Duodenal mucosa (tissue), 2 donors: ENCODE measurements at regions not wholly inside any gene's neighbourhood (a gene's known extent, or its start where the extent isn't known, plus 50 kb on each side); places are given as distances from the start of the nearest gene placed in this dataset.

Source experiments
- H3K27ac ChIP-seq: one replicate; pipeline ENCODE4 v1.7.0; 2013; ENCODE audit warnings: low read depth, low read length
- H3K27me3 ChIP-seq, 2 donors: one replicate each; pipeline ENCODE4 v1.7.0; 2013; ENCODE audit warnings: low read length in 2 of 2, control low read depth in 1 of 2; ENCODE audit not compliant: insufficient read depth in 2 of 2, control insufficient read depth in 1 of 2
- H3K36me3 ChIP-seq, 2 donors: one replicate each; pipeline ENCODE4 v1.7.0; 2013; ENCODE audit warnings: low read length in 2 of 2, control low read depth in 1 of 2; ENCODE audit not compliant: insufficient read depth in 2 of 2, control insufficient read depth in 1 of 2
- H3K4me1 ChIP-seq, 2 donors: one replicate each; pipeline ENCODE4 v1.7.0; 2013; ENCODE audit warnings: low read length in 2 of 2, control low read depth in 1 of 2; ENCODE audit not compliant: insufficient read depth in 2 of 2, control insufficient read depth in 1 of 2
- H3K4me3 ChIP-seq, 2 donors: one replicate each; pipeline ENCODE4 v1.7.0; 2013; ENCODE audit warnings: low read length in 2 of 2, low read depth in 1 of 2
- H3K9ac ChIP-seq, 2 donors: one replicate each; pipeline ENCODE4 v1.7.0; 2013; ENCODE audit warnings: low read length in 2 of 2, low read depth in 1 of 2
- H3K9me3 ChIP-seq, 2 donors: one replicate each; pipeline ENCODE4 v1.7.0; 2013; ENCODE audit warnings: low read length in 2 of 2, control low read depth in 1 of 2; ENCODE audit not compliant: control insufficient read depth in 1 of 2

- H3K27ac ChIP-seq: no peak overlapping the region
- H3K36me3 ChIP-seq: no peaks in the 10 kb centered on the region
- no peak overlapping the region for H3K9ac ChIP-seq
- H3K4me1 ChIP-seq: peaks cover 5 to 6% of the 10 kb centered on the region in 2 donors
- no peaks in the 10 kb centered on the region for H3K9me3 ChIP-seq
- H3K4me3 ChIP-seq: no peak overlapping the region
- no peaks in the 10 kb centered on the region for H3K27me3 ChIP-seq
Observed at GRCh38 chr1:63199706-63200335, 122.5 kb upstream of the FOXD3 start.

DNA sequence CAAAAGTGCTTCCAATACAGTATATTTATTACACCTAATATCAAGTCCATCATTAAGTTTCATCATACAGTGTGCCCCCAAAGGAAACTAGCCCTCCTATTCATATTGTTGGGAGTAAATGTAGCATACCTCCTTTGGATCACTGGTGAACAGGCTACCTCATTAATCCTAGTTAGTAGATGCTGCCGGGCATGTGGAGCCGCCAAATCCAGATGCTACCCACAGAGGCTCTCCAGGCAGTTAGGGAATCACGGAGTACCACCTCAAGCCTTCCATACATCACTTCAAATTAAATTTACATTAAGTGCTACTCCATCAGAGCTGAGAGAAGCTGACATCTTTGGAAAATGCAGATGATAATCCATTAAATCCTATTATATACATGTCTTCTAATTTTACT, 121.7 kb upstream of the FOXD3 start:
- Histone ChIP-seq H3K36me3 (no peaks in the 10 kb centered on the region), H3K9ac (no peak overlapping the region), H3K4me3 (no peak overlapping the region), H3K27ac (no peak overlapping the region), H3K4me1 (peaks cover 5 to 6% of the 10 kb centered on the region in 2 donors), H3K27me3 (no peaks in the 10 kb centered on the region), H3K9me3 (no peaks in the 10 kb centered on the region)

DNA sequence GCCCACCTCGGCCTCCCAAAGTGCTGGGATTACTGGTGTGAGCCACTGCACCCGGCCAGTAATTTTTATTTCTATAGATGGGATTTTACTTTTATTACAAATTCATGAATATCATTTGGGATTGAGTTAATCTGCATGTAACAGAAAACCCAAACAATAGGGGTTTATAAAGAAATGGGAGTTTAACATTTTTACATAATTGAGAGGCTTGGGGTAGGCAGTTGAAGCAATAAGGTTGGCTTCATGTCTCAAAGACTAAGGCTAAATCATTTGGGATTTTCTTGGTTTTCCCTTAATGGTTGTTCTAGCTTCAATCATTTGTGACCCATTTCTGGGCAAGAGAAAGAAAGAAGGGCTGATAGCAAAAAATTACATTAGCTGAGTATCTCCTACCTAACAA, 118.7 kb upstream of the FOXD3 start:
- Histone ChIP-seq H3K4me1 (no peaks in the 10 kb centered on the region), H3K9me3 (no peaks in the 10 kb centered on the region), H3K9ac (no peak overlapping the region)

DNA sequence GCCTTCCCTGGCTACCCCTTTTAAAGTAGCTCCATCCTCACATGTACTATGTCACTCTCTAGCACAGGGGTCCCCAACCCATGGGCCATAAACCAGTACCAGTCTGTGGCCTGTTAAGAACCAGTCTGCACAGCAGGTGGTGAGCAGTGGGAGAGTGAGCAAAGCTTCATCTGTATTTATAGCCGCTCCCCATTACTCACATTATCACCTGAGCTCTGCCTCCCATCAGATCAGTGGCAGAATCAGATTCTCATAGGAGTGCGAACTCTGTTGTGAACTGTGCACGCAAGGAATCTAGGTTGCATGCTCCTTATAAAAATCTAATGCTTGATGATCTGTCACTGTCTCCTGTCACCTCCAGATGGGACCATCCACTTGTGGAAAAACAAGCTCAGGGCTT, 116.6 kb upstream of the FOXD3 start:
- Histone ChIP-seq H3K4me3 (no peak overlapping the region), H3K36me3 (no peaks in the 10 kb centered on the region), H3K27ac (no peak overlapping the region), H3K4me1 (no peaks in the 10 kb centered on the region), H3K9ac (no peak overlapping the region), H3K27me3 (peaks cover 0 to 6% of the 10 kb centered on the region in 2 donors), H3K9me3 (no peaks in the 10 kb centered on the region)

More for the DNA sequence above, 118.7 kb upstream of the FOXD3 start:
- Histone ChIP-seq H3K27ac (no peak overlapping the region), H3K4me3 (no peak overlapping the region), H3K27me3 (peaks cover 0 to under 1% of the 10 kb centered on the region in 2 donors), H3K36me3 (no peaks in the 10 kb centered on the region)

GRCh38 chr1:63214553-63214952, 107.8 kb upstream of the FOXD3 start:
- Histone ChIP-seq H3K9me3 (peaks cover 0 to 3% of the 10 kb centered on the region in 2 donors), H3K4me1 (no peaks in the 10 kb centered on the region), H3K27ac (no peak overlapping the region), H3K9ac (no peak overlapping the region), H3K27me3 (no peaks in the 10 kb centered on the region), H3K36me3 (no peaks in the 10 kb centered on the region), H3K4me3 (no peak overlapping the region)

- H3K27me3 ChIP-seq: peaks cover 0 to 6% of the 10 kb centered on the region in 2 donors
- no peaks in the 10 kb centered on the region for H3K4me1 ChIP-seq
- no peak overlapping the region for H3K4me3 ChIP-seq
- H3K9me3 ChIP-seq: no peaks in the 10 kb centered on the region
- H3K36me3 ChIP-seq: no peaks in the 10 kb centered on the region
- H3K27ac ChIP-seq: no peak overlapping the region
- H3K9ac ChIP-seq: no peak overlapping the region
Observed at GRCh38 chr1:63223426-63223825, 98.9 kb upstream of the FOXD3 start.

GRCh38 chr1:63230722-63231121, 91.6 kb upstream of the FOXD3 start:
- H3K36me3 ChIP-seq: no peaks in the 10 kb centered on the region
- no peak overlapping the region for H3K9ac ChIP-seq
- no peak overlapping the region for H3K4me3 ChIP-seq

DNA sequence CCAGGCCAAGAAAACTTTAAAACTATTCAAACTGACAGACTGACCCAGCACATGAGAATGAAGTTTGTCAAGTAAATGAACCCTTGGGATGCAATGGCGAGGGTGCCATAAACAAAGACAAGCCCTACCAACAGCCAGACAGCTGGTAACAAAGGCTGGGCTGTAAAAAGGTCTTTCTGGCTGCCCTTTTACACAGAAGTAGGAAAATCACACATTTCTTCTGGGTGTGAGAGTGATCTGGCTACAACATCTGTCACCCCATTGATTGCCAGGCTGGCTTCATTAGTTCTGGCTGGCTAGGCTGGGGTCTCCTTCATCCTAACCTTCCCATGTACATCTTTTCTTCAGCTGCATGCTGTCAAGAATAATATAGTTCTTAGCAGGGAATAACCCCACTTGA, 83.6 kb upstream of the FOXD3 start:
- no peak overlapping the region for H3K4me3 ChIP-seq
- H3K27me3 ChIP-seq: no peaks in the 10 kb centered on the region
- no peak overlapping the region for H3K27ac ChIP-seq
- no peak overlapping the region for H3K9ac ChIP-seq
- no peaks in the 10 kb centered on the region for H3K4me1 ChIP-seq
- H3K9me3 ChIP-seq: no peaks in the 10 kb centered on the region
- H3K36me3 ChIP-seq: no peaks in the 10 kb centered on the region

More at GRCh38 chr1:63230722-63231121, 91.6 kb upstream of the FOXD3 start:
- Histone ChIP-seq H3K27ac (no peak overlapping the region), H3K4me1 (no peaks in the 10 kb centered on the region), H3K27me3 (no peaks in the 10 kb centered on the region), H3K9me3 (no peaks in the 10 kb centered on the region)

DNA sequence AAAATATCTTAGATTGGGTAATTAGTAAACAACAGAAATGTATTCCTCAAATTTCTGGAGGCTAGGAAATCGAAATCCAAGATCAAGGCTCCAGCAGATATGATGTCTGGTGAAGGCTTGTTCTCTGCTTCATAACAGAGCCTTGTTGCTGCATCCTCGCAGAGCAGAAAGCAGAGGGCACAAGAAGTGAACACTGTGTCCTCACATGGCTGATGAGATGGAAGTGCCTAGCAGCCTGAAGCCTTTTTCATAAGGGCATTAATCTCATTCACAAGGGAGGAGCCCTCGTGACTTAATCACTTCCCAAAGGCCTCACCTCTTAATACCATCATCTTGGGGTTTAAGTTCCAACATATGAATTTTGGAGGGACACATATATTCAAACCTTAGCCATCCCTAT, 77.2 kb upstream of the FOXD3 start:
- no peaks in the 10 kb centered on the region for H3K4me1 ChIP-seq
- no peaks in the 10 kb centered on the region for H3K36me3 ChIP-seq
- H3K4me3 ChIP-seq: no peak overlapping the region
- no peak overlapping the region for H3K9ac ChIP-seq
- H3K27me3 ChIP-seq: no peaks in the 10 kb centered on the region
- H3K9me3 ChIP-seq: no peaks in the 10 kb centered on the region
- no peak overlapping the region for H3K27ac ChIP-seq

DNA sequence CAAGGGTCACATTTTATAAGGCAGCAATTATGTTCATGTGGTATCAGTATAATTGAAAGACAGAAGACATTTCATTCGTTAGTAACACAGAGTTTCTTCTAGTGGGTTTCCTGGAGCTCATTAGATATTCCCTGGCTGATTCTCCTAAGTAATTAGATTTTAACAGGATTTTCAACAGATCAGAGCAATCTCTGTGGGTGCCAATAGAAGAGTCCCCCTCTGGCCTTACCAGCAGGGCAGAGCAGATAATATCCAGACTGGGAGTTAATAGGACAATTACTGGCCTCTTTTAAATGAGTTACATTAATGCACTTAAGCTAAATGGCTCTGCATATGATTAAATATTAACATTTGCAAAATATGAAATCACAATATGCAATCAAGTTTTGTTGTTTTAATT, 74.2 kb upstream of the FOXD3 start:
- no peaks in the 10 kb centered on the region for H3K27me3 ChIP-seq
- H3K27ac ChIP-seq: no peak overlapping the region
- H3K9ac ChIP-seq: no peak overlapping the region
- H3K4me3 ChIP-seq: no peak overlapping the region
- H3K9me3 ChIP-seq: no peaks in the 10 kb centered on the region
- H3K4me1 ChIP-seq: no peaks in the 10 kb centered on the region
- H3K36me3 ChIP-seq: no peaks in the 10 kb centered on the region

- H3K9ac ChIP-seq: no peak overlapping the region
- H3K4me3 ChIP-seq: no peak overlapping the region
- H3K9me3 ChIP-seq: no peaks in the 10 kb centered on the region
- H3K27me3 ChIP-seq: no peaks in the 10 kb centered on the region
- H3K36me3 ChIP-seq: no peaks in the 10 kb centered on the region
- H3K4me1 ChIP-seq: no peaks in the 10 kb centered on the region
- no peak overlapping the region for H3K27ac ChIP-seq
Observed at GRCh38 chr1:63255153-63255552, 67.2 kb upstream of the FOXD3 start.
